Adrenal gland (tissue), 9 donors: ENCODE measurements at regions not wholly inside any gene's neighbourhood (a gene's known extent, or its start where the extent isn't known, plus 50 kb on each side); places are given as distances from the start of the nearest gene placed in this dataset.

Experiments
- DNase-seq, 7 donors: peaks; one replicate each; pipeline ENCODE4 v3.0.0-alpha.2; 2019 to 2020
- H3K27ac ChIP-seq, 5 donors: fragments of 200-600 bp; sonication (generic) in 4 of 5; 1 replicate in 3 of 5; 2 replicates in 2 of 5; pipeline versions ENCODE4 v1.5.1 to v1.8.0; 2016 to 2020; ENCODE audit warnings: mild to moderate bottlenecking in 1 of 5
- H3K27me3 ChIP-seq: fragments of 200-600 bp; 2 replicates; pipeline ENCODE4 v1.8.0; 2021
- H3K36me3 ChIP-seq, 2 donors: fragments of 200-600 bp; replicated peaks in 1 of 2; 1 replicate in 1 of 2; 2 replicates in 1 of 2; pipeline versions ENCODE4 v1.5.1 to v1.8.0; 2018 to 2022
- H3K4me1 ChIP-seq, 2 donors: fragments of 200-600 bp; replicated peaks in 1 of 2; 1 replicate in 1 of 2; 2 replicates in 1 of 2; pipeline versions ENCODE4 v1.5.1 to v1.8.0; 2018 to 2021
- H3K4me3 ChIP-seq, 4 donors: fragments of 200-600 bp; sonication (generic) in 3 of 4; one replicate each; pipeline ENCODE4 v1.5.1; 2016 to 2018
- H3K9me3 ChIP-seq, 3 donors: fragments of 200-600 bp; sonication (generic) in 1 of 3; replicated peaks in 1 of 3; 1 replicate in 2 of 3; 2 replicates in 1 of 3; pipeline versions ENCODE4 v1.5.1 to v1.8.0; 2016 to 2021
- POLR2A ChIP-seq, 2 donors: fragments of 450-650 bp; IDR thresholded peaks; one replicate each; pipeline ENCODE4 v1.6.1; 2017; ENCODE audit warnings: antibody characterized with exemption in 2 of 2, mild to moderate bottlenecking in 2 of 2, moderate library complexity in 1 of 2
- WGBS, 4 donors: extraction: QIAGEN DNeasy Blood & Tissue Kit in 2 of 4; methylation state at CpG; one replicate each; pipeline versions ENCODE4 v1.1.5 to v1.1.7; 2013 to 2017; 5-methylcytosine and 5-hydroxymethylcytosine counted together
- intact Hi-C, 2 donors: fragments of 100-400 bp; cut with DNase I; formaldehyde crosslinking; loops; one replicate each; pipeline versions ENCODE4 v1.14.1 to v1.15.0; 2022 to 2023
- TF ChIP-seq, protein P1 (sequence below), 6 experiments: fragments of 450-650 bp in 4 of 6; fragments of 200-600 bp in 2 of 6; sonication (generic) in 1 of 6; IDR thresholded peaks; 1 replicate in 5 of 6; 2 replicates in 1 of 6; pipeline versions ENCODE4 v1.5.1 to v1.8.0; 2016 to 2021; ENCODE audit warnings: antibody characterized with exemption in 6 of 6, mild to moderate bottlenecking in 2 of 6, moderate library complexity in 1 of 6
- donor health status: healthy with polysubstance abuse.
- donor health status: Bipolar disorder and iron deficiency.
- donor health status: DM: yes; HTN: yes; CAD: no.
- donor health status: DM: no; HTN: no; CAD: no.
- donor health status: DM: no; HTN: no; CAD: no.

DNA sequence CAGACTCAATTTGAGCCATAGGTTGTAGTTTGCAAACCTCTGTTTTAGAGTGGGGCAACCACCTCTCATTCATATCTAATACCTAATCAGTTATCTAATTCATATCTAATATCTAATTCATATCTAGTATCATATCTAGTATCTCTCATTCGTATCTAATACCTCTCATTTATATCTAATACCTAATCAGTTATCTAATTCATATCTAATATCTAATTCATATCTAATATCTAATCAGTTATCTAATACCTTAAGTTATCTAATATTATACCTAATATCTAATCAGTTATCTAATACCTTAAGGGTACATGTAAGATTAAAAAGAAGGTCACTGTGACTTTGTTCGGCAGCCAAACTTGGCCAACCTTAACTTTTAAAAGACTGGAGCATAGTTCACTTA, 403.4 kb upstream of the MMADHC start:
- H3K4me1 ChIP-seq: no peaks in the 10 kb centered on the region
- no peaks in the 10 kb centered on the region for H3K36me3 ChIP-seq
- no peak for DNase-seq
- no peaks in the 10 kb centered on the region for H3K9me3 ChIP-seq
- WGBS, 4 donors: 22 to 54% (median 38%) methylated on average over 2 of the region's 2 CpGs
- H3K27me3 ChIP-seq: no peaks in the 10 kb centered on the region
- H3K27ac ChIP-seq: no peak overlapping the region
- TF ChIP-seq, protein P1, sequence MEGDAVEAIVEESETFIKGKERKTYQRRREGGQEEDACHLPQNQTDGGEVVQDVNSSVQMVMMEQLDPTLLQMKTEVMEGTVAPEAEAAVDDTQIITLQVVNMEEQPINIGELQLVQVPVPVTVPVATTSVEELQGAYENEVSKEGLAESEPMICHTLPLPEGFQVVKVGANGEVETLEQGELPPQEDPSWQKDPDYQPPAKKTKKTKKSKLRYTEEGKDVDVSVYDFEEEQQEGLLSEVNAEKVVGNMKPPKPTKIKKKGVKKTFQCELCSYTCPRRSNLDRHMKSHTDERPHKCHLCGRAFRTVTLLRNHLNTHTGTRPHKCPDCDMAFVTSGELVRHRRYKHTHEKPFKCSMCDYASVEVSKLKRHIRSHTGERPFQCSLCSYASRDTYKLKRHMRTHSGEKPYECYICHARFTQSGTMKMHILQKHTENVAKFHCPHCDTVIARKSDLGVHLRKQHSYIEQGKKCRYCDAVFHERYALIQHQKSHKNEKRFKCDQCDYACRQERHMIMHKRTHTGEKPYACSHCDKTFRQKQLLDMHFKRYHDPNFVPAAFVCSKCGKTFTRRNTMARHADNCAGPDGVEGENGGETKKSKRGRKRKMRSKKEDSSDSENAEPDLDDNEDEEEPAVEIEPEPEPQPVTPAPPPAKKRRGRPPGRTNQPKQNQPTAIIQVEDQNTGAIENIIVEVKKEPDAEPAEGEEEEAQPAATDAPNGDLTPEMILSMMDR (IDR thresholded peaks at IDR 0.05): no peak
- TF ChIP-seq POLR2A (IDR thresholded peaks at IDR 0.05): no peak
- intact Hi-C loops: no loop called here
- H3K4me3 ChIP-seq: no peak overlapping the region

DNA sequence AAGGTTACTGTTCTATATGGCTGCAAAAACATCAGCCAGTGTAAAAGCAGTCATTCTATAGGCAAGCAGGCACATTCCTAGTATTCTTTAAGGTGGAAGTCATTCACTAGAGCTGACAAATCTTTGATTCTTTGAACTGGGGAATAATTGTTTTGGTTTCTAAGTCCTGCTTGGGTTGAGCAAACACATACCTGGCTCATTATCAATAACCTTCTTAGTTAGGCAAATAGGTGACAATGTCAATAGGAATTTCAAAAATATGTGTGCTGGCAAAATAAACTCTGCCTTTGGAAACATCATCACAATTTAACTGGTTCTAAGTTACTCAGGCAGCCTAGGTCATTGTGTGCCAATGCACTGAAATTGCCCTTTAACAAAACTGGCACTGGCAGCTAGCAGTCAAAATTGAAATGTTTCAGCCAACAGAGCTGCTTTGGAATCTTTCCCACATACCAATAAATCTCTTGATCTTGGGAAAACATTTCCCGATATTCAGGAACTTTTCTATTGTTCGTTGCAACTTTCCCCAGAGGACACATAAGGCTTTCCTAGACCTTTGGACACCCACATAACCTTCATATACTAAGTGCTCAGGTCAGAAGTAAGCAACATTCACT, 402.0 kb upstream of the MMADHC start:
- intact Hi-C loops: no loop called here
- Histone ChIP-seq H3K9me3 (no peaks in the 10 kb centered on the region), H3K4me3 (no peak overlapping the region), H3K27me3 (no peaks in the 10 kb centered on the region), H3K27ac (no peak overlapping the region), H3K36me3 (no peaks in the 10 kb centered on the region), H3K4me1 (no peaks in the 10 kb centered on the region)
- 13 to 23% (median 20%) methylated on average over 2 of the region's 2 CpGs for WGBS, 4 donors
- peak in 3 of 7 donors; percentile 8 to 33 (median 27) for DNase-seq
- TF ChIP-seq, protein P1 (IDR thresholded peaks at IDR 0.05): no peak
- TF ChIP-seq POLR2A (IDR thresholded peaks at IDR 0.05): no peak

GRCh38 chr2:149988361-149988760, 400.8 kb upstream of the MMADHC start:
- TF ChIP-seq, protein P1 (IDR thresholded peaks at IDR 0.05): no peak
- no peak for TF ChIP-seq POLR2A (IDR thresholded peaks at IDR 0.05)
- no peaks in the 10 kb centered on the region for H3K27me3 ChIP-seq
- no peak overlapping the region for H3K27ac ChIP-seq
- WGBS, 4 donors: 72 to 89% (median 84%) methylated on average over 4 of the region's 4 CpGs
- intact Hi-C loops: no loop called here
- no peaks in the 10 kb centered on the region for H3K9me3 ChIP-seq
- H3K4me3 ChIP-seq: no peak overlapping the region
- H3K36me3 ChIP-seq: no peaks in the 10 kb centered on the region
- no peak for DNase-seq
- no peaks in the 10 kb centered on the region for H3K4me1 ChIP-seq

DNA sequence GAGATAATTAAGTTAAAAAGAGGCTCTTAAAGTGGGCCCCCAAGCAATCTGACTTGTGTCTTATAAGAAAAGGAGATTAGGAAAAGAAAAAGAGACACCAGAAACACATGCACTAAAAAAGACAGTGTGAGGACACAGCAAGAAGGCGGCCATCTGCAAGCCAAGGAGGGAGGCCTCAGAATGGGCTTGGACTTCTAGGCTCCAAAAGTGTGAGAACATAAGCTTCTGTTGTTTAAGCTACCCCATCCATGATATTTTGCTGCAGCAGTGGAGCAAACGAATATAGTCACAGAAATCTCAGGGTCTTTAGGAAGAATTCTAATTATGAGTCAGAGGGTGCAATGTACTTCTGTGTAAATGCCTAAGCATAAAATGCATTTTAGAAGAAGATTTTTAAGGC, 399.3 kb upstream of the MMADHC start:
- Histone ChIP-seq H3K4me3 (no peak overlapping the region), H3K9me3 (no peaks in the 10 kb centered on the region), H3K4me1 (no peaks in the 10 kb centered on the region), H3K27ac (no peak overlapping the region), H3K27me3 (no peaks in the 10 kb centered on the region), H3K36me3 (no peaks in the 10 kb centered on the region)
- intact Hi-C loops: no loop called here
- TF ChIP-seq POLR2A (IDR thresholded peaks at IDR 0.05): no peak
- TF ChIP-seq, protein P1 (IDR thresholded peaks at IDR 0.05): no peak
- DNase-seq: no peak
- WGBS, 4 donors: 77 to 92% (median 85%) methylated on average over 2 of the region's 2 CpGs
